ENCODE measurements at regions not wholly inside any gene's neighbourhood (a gene's known extent, or its start where the extent isn't known, plus 50 kb on each side); places are given as distances from the start of the nearest gene placed in this dataset.

GRCh38 chr2:138267161-138267901 lies 234.2 kb upstream of the SPOPL start:
- Histone ChIP-seq H3K4me3 (ENCODE audit: low read length in 3 of 3) (no peak overlapping the region), H3K27ac (ENCODE audit: low read depth in 2 of 2, low read length in 2 of 2) (no peak overlapping the region), H3K4me1 (ENCODE audit: control insufficient read depth in 2 of 3, insufficient read depth in 2 of 3, low read depth in 1 of 3, low read length in 3 of 3) (no peaks in the 10 kb centered on the region), H3K27me3 (ENCODE audit: control insufficient read depth, insufficient read depth, low read length) (no peaks in the 10 kb centered on the region), H3K36me3 (ENCODE audit: control insufficient read depth in 2 of 3, insufficient read depth in 3 of 3, low read length in 3 of 3) (no peaks in the 10 kb centered on the region), H3K9me3 (ENCODE audit: control insufficient read depth in 2 of 3, insufficient read depth in 1 of 3, low read length in 3 of 3) (no peaks in the 10 kb centered on the region), H3K9ac (ENCODE audit: low read length in 3 of 3) (no peak overlapping the region)
- DNase-seq, result no peak
- no peak for TF ChIP-seq CTCF (IDR thresholded peaks at IDR 0.05; ENCODE audit: borderline replicate concordance, extremely low read depth, insufficient read depth)
- no peak for FAIRE-seq
- intact Hi-C loops (cut with DNase I), result no loop called here

- no peak for TF ChIP-seq CTCF (IDR thresholded peaks at IDR 0.05; ENCODE audit: borderline replicate concordance, extremely low read depth, insufficient read depth)
- no peak for FAIRE-seq
- DNase-seq, result peak in 2 of 5 donors; percentile 58 to 69
- intact Hi-C loops (cut with DNase I), result no loop called here
- Histone ChIP-seq H3K27me3 (ENCODE audit: control insufficient read depth, insufficient read depth, low read length) (no peaks in the 10 kb centered on the region), H3K4me1 (ENCODE audit: control insufficient read depth in 2 of 3, insufficient read depth in 2 of 3, low read depth in 1 of 3, low read length in 3 of 3) (peaks cover 0 to 5% (median 0%) of the 10 kb centered on the region in 3 donors), H3K9ac (ENCODE audit: low read length in 3 of 3) (no peak overlapping the region), H3K9me3 (ENCODE audit: control insufficient read depth in 2 of 3, insufficient read depth in 1 of 3, low read length in 3 of 3) (no peaks in the 10 kb centered on the region), H3K4me3 (ENCODE audit: low read length in 3 of 3) (no peak overlapping the region), H3K27ac (ENCODE audit: low read depth in 2 of 2, low read length in 2 of 2) (no peak overlapping the region), H3K36me3 (ENCODE audit: control insufficient read depth in 2 of 3, insufficient read depth in 3 of 3, low read length in 3 of 3) (no peaks in the 10 kb centered on the region)
Observed at GRCh38 chr2:138267902-138268254, 233.7 kb upstream of the SPOPL start.

GRCh38 chr2:138269765-138270164 lies 231.8 kb upstream of the SPOPL start:
- Histone ChIP-seq H3K27me3 (ENCODE audit: control insufficient read depth, insufficient read depth, low read length) (no peaks in the 10 kb centered on the region), H3K36me3 (ENCODE audit: control insufficient read depth in 2 of 3, insufficient read depth in 3 of 3, low read length in 3 of 3) (no peaks in the 10 kb centered on the region), H3K9ac (ENCODE audit: low read length in 3 of 3) (no peak overlapping the region), H3K9me3 (ENCODE audit: control insufficient read depth in 2 of 3, insufficient read depth in 1 of 3, low read length in 3 of 3) (no peaks in the 10 kb centered on the region), H3K4me1 (ENCODE audit: control insufficient read depth in 2 of 3, insufficient read depth in 2 of 3, low read depth in 1 of 3, low read length in 3 of 3) (peaks cover 0 to 5% (median 4%) of the 10 kb centered on the region in 3 donors), H3K27ac (ENCODE audit: low read depth in 2 of 2, low read length in 2 of 2) (no peak overlapping the region), H3K4me3 (ENCODE audit: low read length in 3 of 3) (no peak overlapping the region)
- no peak for TF ChIP-seq CTCF (IDR thresholded peaks at IDR 0.05; ENCODE audit: borderline replicate concordance, extremely low read depth, insufficient read depth)
- DNase-seq (no peak), FAIRE-seq (no peak)
- intact Hi-C loops (cut with DNase I), result no loop called here

- no peak overlapping the region for H3K27ac ChIP-seq (ENCODE audit: low read depth in 2 of 2, low read length in 2 of 2)
- intact Hi-C loops (cut with DNase I), result no loop called here
- TF ChIP-seq CTCF (IDR thresholded peaks at IDR 0.05; ENCODE audit: borderline replicate concordance, extremely low read depth, insufficient read depth), result no peak
- H3K4me3 ChIP-seq (ENCODE audit: low read length in 3 of 3), result no peak overlapping the region
- no peaks in the 10 kb centered on the region for H3K9me3 ChIP-seq (ENCODE audit: control insufficient read depth in 2 of 3, insufficient read depth in 1 of 3, low read length in 3 of 3)
- H3K36me3 ChIP-seq (ENCODE audit: control insufficient read depth in 2 of 3, insufficient read depth in 3 of 3, low read length in 3 of 3), result no peaks in the 10 kb centered on the region
- H3K9ac ChIP-seq (ENCODE audit: low read length in 3 of 3), result no peak overlapping the region
- peaks cover 3 to 16% (median 7%) of the 10 kb centered on the region in 3 donors for H3K4me1 ChIP-seq (ENCODE audit: control insufficient read depth in 2 of 3, insufficient read depth in 2 of 3, low read depth in 1 of 3, low read length in 3 of 3)
- DNase-seq (no peak), FAIRE-seq (no peak)
- H3K27me3 ChIP-seq (ENCODE audit: control insufficient read depth, insufficient read depth, low read length), result no peaks in the 10 kb centered on the region
Observed at GRCh38 chr2:138271467-138271866, 230.1 kb upstream of the SPOPL start.
